GM12878 (cell line): ENCODE measurements at regions not wholly inside any gene's neighbourhood (a gene's known extent, or its start where the extent isn't known, plus 50 kb on each side); places are given as distances from the start of the nearest gene placed in this dataset.

ENCODE experiments used
- CUX1 ChIP-seq: IDR thresholded peaks from 2 replicates; pipeline ENCODE4 v1.6.1; 2012; ENCODE audit warnings: improper control_type of control experiment, low read depth, low read length; ENCODE audit not compliant: insufficient replicate concordance
- IRF4 ChIP-seq: IDR thresholded peaks from 2 replicates; pipeline ENCODE4 v1.6.1; 2011; ENCODE audit warnings: low read depth, low read length
- NR2F1 ChIP-seq: fragments of 450-650 bp; conservative IDR thresholded peaks from 2 replicates; pipeline ENCODE4 v1.6.1; 2017; ENCODE audit warnings: mild to moderate bottlenecking
- REST ChIP-seq: IDR thresholded peaks from 2 replicates; pipeline ENCODE4 v1.6.1; 2012; ENCODE audit warnings: mild to moderate bottlenecking, low read depth, low read length
- SIN3A ChIP-seq: IDR thresholded peaks from 2 replicates; pipeline ENCODE4 v1.6.1; 2012; ENCODE audit warnings: low read depth, low read length, improper control_type of control experiment

GRCh38 chr7:85714951-85715350 is 528.1 kb upstream of the SEMA3D start (continued):
- TF ChIP-seq REST (no peak), CUX1 (no peak), NR2F1 (no peak), SIN3A (no peak), IRF4 (no peak)
- TF ChIP-seq, all 136 proteins: peak for 0
